SK-N-SH (cell line): ENCODE measurements at regions not wholly inside any gene's neighbourhood (a gene's known extent, or its start where the extent isn't known, plus 50 kb on each side); places are given as distances from the start of the nearest gene placed in this dataset.

Experiments used
- JUND ChIP-seq: IDR thresholded peaks from 2 replicates; pipeline ENCODE4 v1.4.0; 2012
- NRF1 ChIP-seq: IDR thresholded peaks from 2 replicates; pipeline ENCODE4 v1.6.1; 2012; ENCODE audit warnings: low read depth, mild to moderate bottlenecking, low read length
- POLR2AphosphoS5 ChIP-seq: IDR thresholded peaks from 2 replicates; pipeline ENCODE4 v1.6.1; 2012; ENCODE audit warnings: low read depth, low read length
- RAD21 ChIP-seq: IDR thresholded peaks from 2 replicates; pipeline ENCODE4 v1.6.1; 2012; ENCODE audit warnings: mild to moderate bottlenecking, low read length
- REST ChIP-seq: IDR thresholded peaks from 2 replicates; pipeline ENCODE4 v1.6.1; 2012; ENCODE audit warnings: mild to moderate bottlenecking, low read depth, low read length, moderate library complexity
- TF ChIP-seq, protein P1 (sequence below): fragments of 200-600 bp; sonication (generic); IDR thresholded peaks from 2 replicates; pipeline ENCODE4 v1.6.1; 2017; ENCODE audit warnings: antibody characterized with exemption, mild to moderate bottlenecking, moderate library complexity

GRCh38 chr4:25564836-25565235 lies 90.8 kb upstream of the SLC34A2 start:
- no peak for TF ChIP-seq RAD21
- TF ChIP-seq POLR2AphosphoS5: no peak
- no peak for TF ChIP-seq JUND
- TF ChIP-seq, protein P1, sequence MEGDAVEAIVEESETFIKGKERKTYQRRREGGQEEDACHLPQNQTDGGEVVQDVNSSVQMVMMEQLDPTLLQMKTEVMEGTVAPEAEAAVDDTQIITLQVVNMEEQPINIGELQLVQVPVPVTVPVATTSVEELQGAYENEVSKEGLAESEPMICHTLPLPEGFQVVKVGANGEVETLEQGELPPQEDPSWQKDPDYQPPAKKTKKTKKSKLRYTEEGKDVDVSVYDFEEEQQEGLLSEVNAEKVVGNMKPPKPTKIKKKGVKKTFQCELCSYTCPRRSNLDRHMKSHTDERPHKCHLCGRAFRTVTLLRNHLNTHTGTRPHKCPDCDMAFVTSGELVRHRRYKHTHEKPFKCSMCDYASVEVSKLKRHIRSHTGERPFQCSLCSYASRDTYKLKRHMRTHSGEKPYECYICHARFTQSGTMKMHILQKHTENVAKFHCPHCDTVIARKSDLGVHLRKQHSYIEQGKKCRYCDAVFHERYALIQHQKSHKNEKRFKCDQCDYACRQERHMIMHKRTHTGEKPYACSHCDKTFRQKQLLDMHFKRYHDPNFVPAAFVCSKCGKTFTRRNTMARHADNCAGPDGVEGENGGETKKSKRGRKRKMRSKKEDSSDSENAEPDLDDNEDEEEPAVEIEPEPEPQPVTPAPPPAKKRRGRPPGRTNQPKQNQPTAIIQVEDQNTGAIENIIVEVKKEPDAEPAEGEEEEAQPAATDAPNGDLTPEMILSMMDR: no peak
- TF ChIP-seq REST: no peak
- TF ChIP-seq NRF1: no peak
